Natural killer cell (primary cell): ENCODE measurements at regions not wholly inside any gene's neighbourhood (a gene's known extent, or its start where the extent isn't known, plus 50 kb on each side); places are given as distances from the start of the nearest gene placed in this dataset.

Experiments used
- ATAC-seq, 3 donors: fragments of 150-1000 bp in 2 of 3; fragments of 200-7000 bp in 1 of 3; cut with Tn5 transposase; 1 replicate in 1 of 3; 2 replicates in 2 of 3; pipeline ENCODE4 v1.10.0; 2021; ENCODE audit warnings: mild to moderate bottlenecking in 2 of 3, moderate library complexity in 2 of 3
- DNase-seq, 2 donors: peaks; one replicate each; pipeline versions ENCODE4 v3.0.0 to v3.0.0-alpha.2; 2013 to 2021; ENCODE audit warnings: mixed read lengths in 1 of 2
- H3K27ac ChIP-seq: one replicate; pipeline ENCODE4 v1.5.1; 2013; ENCODE audit warnings: mild to moderate bottlenecking, low read length
- H3K27me3 ChIP-seq: one replicate; pipeline ENCODE4 v1.6.1; 2013; ENCODE audit warnings: low read length; ENCODE audit not compliant: control insufficient read depth, insufficient read depth
- H3K36me3 ChIP-seq: one replicate; pipeline ENCODE4 v1.6.1; 2013; ENCODE audit warnings: low read length; ENCODE audit not compliant: control insufficient read depth, insufficient read depth
- H3K4me1 ChIP-seq: one replicate; pipeline ENCODE4 v1.6.1; 2013; ENCODE audit warnings: low read length; ENCODE audit not compliant: control insufficient read depth, insufficient read depth
- H3K4me3 ChIP-seq: one replicate; pipeline ENCODE4 v1.5.1; 2013; ENCODE audit warnings: low read length
- H3K9me3 ChIP-seq: one replicate; pipeline ENCODE4 v1.6.1; 2013; ENCODE audit warnings: low read length; ENCODE audit not compliant: control insufficient read depth, insufficient read depth
- H3K27ac Mint-ChIP-seq, 2 donors: one replicate each; pipeline ENCODE4 v1.8.0; 2022; ENCODE audit warnings: mild to moderate bottlenecking in 2 of 2, mixed read lengths in 2 of 2, moderate library complexity in 1 of 2
- H3K27me3 Mint-ChIP-seq, 2 donors: one replicate each; pipeline ENCODE4 v1.8.0; 2022; ENCODE audit warnings: low read depth in 2 of 2, mixed read lengths in 2 of 2
- H3K36me3 Mint-ChIP-seq: one replicate; pipeline ENCODE4 v1.8.0; 2022; ENCODE audit warnings: mixed read lengths
- H3K4me1 Mint-ChIP-seq, 2 donors: one replicate each; pipeline ENCODE4 v1.8.0; 2022; ENCODE audit warnings: mixed read lengths in 2 of 2
- H3K4me3 Mint-ChIP-seq: one replicate; pipeline ENCODE4 v1.8.0; 2022; ENCODE audit warnings: mild to moderate bottlenecking, moderate library complexity, mixed read lengths
- H3K9me3 Mint-ChIP-seq, 2 donors: one replicate each; pipeline ENCODE4 v1.8.0; 2022; ENCODE audit warnings: mixed read lengths in 2 of 2
- CTCF ChIP-seq: fragments of 200-600 bp; IDR thresholded peaks from one replicate; pipeline ENCODE4 v1.8.0; 2022; ENCODE audit warnings: antibody characterized with exemption
- WGBS: methylation state at CpG from one replicate; pipeline ENCODE4 v1.1.7; 2013; ENCODE audit warnings: missing lambda C conversion rate; ENCODE audit not compliant: insufficient coverage; 5-methylcytosine and 5-hydroxymethylcytosine counted together
- intact Hi-C: fragments of 100-400 bp; cut with micrococcal nuclease; formaldehyde crosslinking; loops from one replicate; pipeline ENCODE4 v1.14.2; 2022

- no peaks in the 10 kb centered on the region for H3K27me3 ChIP-seq
- H3K4me3 ChIP-seq, result no peak overlapping the region
- peaks cover 2% of the 10 kb centered on the region for H3K9me3 ChIP-seq
- H3K36me3 ChIP-seq, result no peaks in the 10 kb centered on the region
- no peak overlapping the region for H3K4me3 Mint-ChIP-seq
- H3K9me3 Mint-ChIP-seq, result peaks cover 9 to 16% of the 10 kb centered on the region in 2 donors
- no peak overlapping the region for H3K27ac Mint-ChIP-seq
- 89% methylated on average over 3 of the region's 3 CpGs for WGBS
- TF ChIP-seq CTCF, result no peak
- H3K4me1 ChIP-seq, result no peaks in the 10 kb centered on the region
- ATAC-seq (no peak), DNase-seq (no peak)
- H3K4me1 Mint-ChIP-seq, result no peaks in the 10 kb centered on the region
- H3K36me3 Mint-ChIP-seq, result no peaks in the 10 kb centered on the region
- intact Hi-C loops, result no loop called here
- no peak overlapping the region for H3K27ac ChIP-seq
- no peaks in the 10 kb centered on the region for H3K27me3 Mint-ChIP-seq
These were observed 700.1 kb downstream of the HDGFL1 start for GRCh38 chr6:23269436-23269835.

- no peak for ATAC-seq
These were observed 703.2 kb downstream of the HDGFL1 start for GRCh38 chr6:23272536-23272935.

GRCh38 chr6:23277521-23278179 is 708.3 kb downstream of the HDGFL1 start:
- Histone ChIP-seq H3K4me1 (no peaks in the 10 kb centered on the region), H3K27me3 (no peaks in the 10 kb centered on the region), H3K9me3 (no peaks in the 10 kb centered on the region), H3K36me3 (no peaks in the 10 kb centered on the region), H3K4me3 (no peak overlapping the region), H3K27ac (no peak overlapping the region)
- DNase-seq, result no peak
- H3K27me3 Mint-ChIP-seq, result no peaks in the 10 kb centered on the region
- WGBS, result 92% methylated on average over 2 of the region's 4 CpGs
- TF ChIP-seq CTCF, result no peak
- no peak for ATAC-seq
- intact Hi-C loops, result no loop called here
- H3K4me3 Mint-ChIP-seq, result no peak overlapping the region
- H3K36me3 Mint-ChIP-seq, result peaks cover 6% of the 10 kb centered on the region
- no peak overlapping the region for H3K27ac Mint-ChIP-seq
- no peaks in the 10 kb centered on the region for H3K4me1 Mint-ChIP-seq
- H3K9me3 Mint-ChIP-seq, result peaks cover 5 to 12% of the 10 kb centered on the region in 2 donors

More at GRCh38 chr6:23272536-23272935, 703.2 kb downstream of the HDGFL1 start:
- Mint-ChIP-seq H3K4me3 (no peak overlapping the region), H3K27ac (no peak overlapping the region), H3K9me3 (peaks cover 4 to 7% of the 10 kb centered on the region in 2 donors), H3K4me1 (no peaks in the 10 kb centered on the region), H3K36me3 (no peaks in the 10 kb centered on the region), H3K27me3 (no peaks in the 10 kb centered on the region)
- Histone ChIP-seq H3K36me3 (no peaks in the 10 kb centered on the region), H3K27me3 (no peaks in the 10 kb centered on the region), H3K4me1 (no peaks in the 10 kb centered on the region), H3K4me3 (no peak overlapping the region), H3K27ac (no peak overlapping the region), H3K9me3 (peaks cover 2% of the 10 kb centered on the region)
- intact Hi-C loops, result no loop called here
- no peak for TF ChIP-seq CTCF
- no peak for DNase-seq

DNA sequence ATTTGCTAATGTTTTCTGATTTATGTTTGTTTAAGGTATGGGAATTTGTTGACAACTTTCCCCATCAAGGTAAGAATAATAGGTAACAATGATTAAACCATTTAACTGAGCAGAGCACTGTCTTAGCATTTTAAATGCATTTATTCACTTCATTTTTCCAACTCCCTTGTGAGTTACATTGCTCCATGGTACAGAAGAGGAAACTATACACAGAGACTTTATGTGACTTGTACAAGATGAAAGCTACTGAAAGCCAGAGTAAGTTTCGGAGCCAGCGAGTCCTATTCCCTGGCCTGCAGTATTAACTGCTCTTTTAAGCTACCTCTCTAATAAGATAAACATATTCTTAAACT is 708.8 kb downstream of the HDGFL1 start:
- H3K27ac Mint-ChIP-seq, result no peak overlapping the region
- H3K27me3 Mint-ChIP-seq, result no peaks in the 10 kb centered on the region
- H3K36me3 Mint-ChIP-seq, result peaks cover 6% of the 10 kb centered on the region
- no peaks in the 10 kb centered on the region for H3K4me1 ChIP-seq
- DNase-seq (no peak), ATAC-seq (no peak)
- no peaks in the 10 kb centered on the region for H3K27me3 ChIP-seq
- no peaks in the 10 kb centered on the region for H3K9me3 ChIP-seq
- no peaks in the 10 kb centered on the region for H3K4me1 Mint-ChIP-seq
- intact Hi-C loops, result no loop called here
- 100% methylated on average over 2 of the region's 2 CpGs for WGBS
- H3K4me3 ChIP-seq, result no peak overlapping the region
- H3K9me3 Mint-ChIP-seq, result peaks cover 5 to 10% of the 10 kb centered on the region in 2 donors
- H3K4me3 Mint-ChIP-seq, result no peak overlapping the region
- no peak overlapping the region for H3K27ac ChIP-seq
- no peaks in the 10 kb centered on the region for H3K36me3 ChIP-seq
- TF ChIP-seq CTCF, result no peak
